Heart right ventricle (tissue), 16 donors: ENCODE measurements at regions not wholly inside any gene's neighbourhood (a gene's known extent, or its start where the extent isn't known, plus 50 kb on each side); places are given as distances from the start of the nearest gene placed in this dataset.

ENCODE experiments used
- ATAC-seq, 8 donors: fragments of 200-7000 bp; cut with Tn5 transposase; one replicate each; pipeline ENCODE4 v1.9.1; 2020; ENCODE audit warnings: mild to moderate bottlenecking in 8 of 8, moderate library complexity in 8 of 8, moderate number of reproducible peaks in 1 of 8
- DNase-seq, 2 donors: peaks; one replicate each; pipeline ENCODE4 v3.0.0-alpha.2; 2020
- H3K27ac ChIP-seq, 10 donors: fragments of 200-600 bp; sonication (generic) in 2 of 10; one replicate each; pipeline versions ENCODE4 v1.5.0 to v1.8.0; 2020 to 2022; ENCODE audit warnings: mild to moderate bottlenecking in 3 of 10
- H3K27me3 ChIP-seq, 7 donors: fragments of 200-600 bp; one replicate each; pipeline ENCODE4 v1.8.0; 2021 to 2022; ENCODE audit warnings: mild to moderate bottlenecking in 2 of 7
- H3K36me3 ChIP-seq, 9 donors: fragments of 200-600 bp; sonication (generic) in 1 of 9; one replicate each; pipeline versions ENCODE4 v1.5.0 to v1.8.0; 2020 to 2022; ENCODE audit warnings: mild to moderate bottlenecking in 2 of 9
- H3K4me1 ChIP-seq, 9 donors: fragments of 200-600 bp; sonication (generic) in 1 of 9; one replicate each; pipeline versions ENCODE4 v1.5.0 to v1.8.0; 2020 to 2022; ENCODE audit warnings: mild to moderate bottlenecking in 4 of 9
- H3K4me3 ChIP-seq, 10 donors: fragments of 200-600 bp; sonication (generic) in 2 of 10; one replicate each; pipeline versions ENCODE4 v1.5.0 to v1.8.0; 2020 to 2022; ENCODE audit warnings: mild to moderate bottlenecking in 7 of 10, moderate library complexity in 2 of 10
- H3K9me3 ChIP-seq, 11 donors: fragments of 200-600 bp in 10 of 11; sonication (generic) in 2 of 11; one replicate each; pipeline versions ENCODE4 v1.5.0 to v1.8.0; 2013 to 2022; ENCODE audit warnings: mild to moderate bottlenecking in 2 of 11, control low read depth in 1 of 11, moderate library complexity in 1 of 11
- CTCF ChIP-seq, 9 donors: fragments of 200-600 bp; sonication (generic) in 2 of 9; IDR thresholded peaks; one replicate each; pipeline versions ENCODE4 v1.5.0 to v1.8.0; 2021 to 2022; ENCODE audit warnings: antibody characterized with exemption in 9 of 9, mild to moderate bottlenecking in 5 of 9, moderate library complexity in 1 of 9
- WGBS, 2 donors: extraction: QIAGEN DNeasy Blood & Tissue Kit; methylation state at CpG; one replicate each; pipeline ENCODE4 v1.1.7; 2013; ENCODE audit warnings: inconsistent platforms in 1 of 2; 5-methylcytosine and 5-hydroxymethylcytosine counted together
- intact Hi-C, 10 donors: fragments of 100-400 bp; cut with DNase I; formaldehyde crosslinking; loops; one replicate each; pipeline versions ENCODE4 v1.11.1 to v1.14.2; 2022
- donor health status: Arrhythmogenic right ventricular cardiomyopathy.
- donor health status: ischemic (EF 13 %, LVEDD 7.1; RV severe dilation, severe dysfunction).
- donor health status: healthy with polysubstance abuse.
- donor health status: DM: no; HTN: yes; CAD: no.
- donor health status: DM: no; HTN: no; CAD: no.
- donor health status: ischemic (EF 25% LVEDD 6.9; RV normal size, moderate dysfunction).
- donor health status: ischemic (EF 25% LVEDD 5.7; RV mildly dilated, moderate dysfunction).
- donor health status: healthy.
- donor health status: DM: yes; HTN: yes; CAD: no.
- donor health status: Ischemic cardiomyopathy.
- donor health status: ischemic (EF 35%, LVEDD 5.7; RV mildly dilated, moderate dysfunction).
- donor health status: nonischemic (EF 11% LVEDD 7.7; RV severe dilation, severe dysfunction).
- donor health status: DM: yes; HTN: yes; CAD: no.
- donor health status: PGD.
- donor health status: ischemic (EF 29% LVEDD 5.4; RV normal size, mild dysfunction).
- donor health status: nonischemic (EF 23%, LVEDD 6.1; RV moderate dilation, normal function).

- ATAC-seq = no peak
- Histone ChIP-seq H3K27ac (no peak overlapping the region), H3K4me3 (no peak overlapping the region), H3K9me3 (no peaks in the 10 kb centered on the region), H3K27me3 (no peaks in the 10 kb centered on the region), H3K36me3 (no peaks in the 10 kb centered on the region), H3K4me1 (no peaks in the 10 kb centered on the region)
- intact Hi-C loops = no loop called here
- DNase-seq = no peak
- no peak for TF ChIP-seq CTCF (IDR thresholded peaks at IDR 0.05)
- 48 to 60% methylated on average over 4 of the region's 4 CpGs for WGBS, 2 donors
Observed at GRCh38 chr2:12031866-12032265, 285.4 kb downstream of the LPIN1 start.

GRCh38 chr2:12032398-12032797 lies 286.0 kb downstream of the LPIN1 start:
- Histone ChIP-seq H3K27me3 (no peaks in the 10 kb centered on the region), H3K27ac (no peak overlapping the region), H3K9me3 (no peaks in the 10 kb centered on the region), H3K36me3 (no peaks in the 10 kb centered on the region), H3K4me1 (no peaks in the 10 kb centered on the region), H3K4me3 (no peak overlapping the region)
- intact Hi-C loops = no loop called here
- WGBS, 2 donors = 70 to 71% methylated on average over 3 of the region's 3 CpGs
- DNase-seq = no peak
- no peak for ATAC-seq
- TF ChIP-seq CTCF (IDR thresholded peaks at IDR 0.05) = no peak

- Histone ChIP-seq H3K27me3 (no peaks in the 10 kb centered on the region), H3K4me1 (no peaks in the 10 kb centered on the region), H3K9me3 (no peaks in the 10 kb centered on the region), H3K4me3 (no peak overlapping the region), H3K36me3 (no peaks in the 10 kb centered on the region), H3K27ac (no peak overlapping the region)
- no peak for DNase-seq
- ATAC-seq = no peak
- 68 to 71% methylated on average over 2 of the region's 2 CpGs for WGBS, 2 donors
- intact Hi-C loops = no loop called here
- TF ChIP-seq CTCF (IDR thresholded peaks at IDR 0.05) = no peak
Observed at GRCh38 chr2:12032975-12033374, 286.5 kb downstream of the LPIN1 start.

- no peak for TF ChIP-seq CTCF (IDR thresholded peaks at IDR 0.05)
- WGBS, 2 donors = 95% methylated on average over 6 of the region's 6 CpGs
Observed at GRCh38 chr2:12033494-12033893, 287.1 kb downstream of the LPIN1 start.

GRCh38 chr2:12034382-12034781 lies 287.9 kb downstream of the LPIN1 start:
- H3K4me3 ChIP-seq = no peak overlapping the region

More at GRCh38 chr2:12033494-12033893, 287.1 kb downstream of the LPIN1 start:
- ATAC-seq = no peak
- Histone ChIP-seq H3K4me1 (no peaks in the 10 kb centered on the region), H3K27ac (no peak overlapping the region), H3K4me3 (no peak overlapping the region), H3K27me3 (no peaks in the 10 kb centered on the region), H3K36me3 (no peaks in the 10 kb centered on the region), H3K9me3 (peaks cover 0 to 3% (median 0%) of the 10 kb centered on the region in 11 donors)
- DNase-seq = no peak
- intact Hi-C loops = no loop called here

More at GRCh38 chr2:12034382-12034781, 287.9 kb downstream of the LPIN1 start:
- Histone ChIP-seq H3K36me3 (no peaks in the 10 kb centered on the region), H3K9me3 (peaks cover 0 to 4% (median 0%) of the 10 kb centered on the region in 11 donors), H3K4me1 (no peaks in the 10 kb centered on the region), H3K27ac (no peak overlapping the region), H3K27me3 (no peaks in the 10 kb centered on the region)
- ATAC-seq (no peak), DNase-seq (no peak)
- TF ChIP-seq CTCF (IDR thresholded peaks at IDR 0.05) = no peak
- WGBS, 2 donors = 88 to 94% methylated on average over 8 of the region's 8 CpGs
- intact Hi-C loops = no loop called here
